Peyer's patch (tissue), 4 donors: ENCODE measurements at regions not wholly inside any gene's neighbourhood (a gene's known extent, or its start where the extent isn't known, plus 50 kb on each side); places are given as distances from the start of the nearest gene placed in this dataset.
"Not testable (repeated sequence)": the region's sequence is repeated elsewhere in the genome, so short reads cannot be mapped to it uniquely, and the experiment has no call there.

Experiments used
- DNase-seq, 3 donors: peaks; one replicate each; pipeline ENCODE4 v3.0.0-alpha.2; 2017 to 2019
- H3K27ac ChIP-seq, 4 donors: fragments of 200-600 bp; sonication (generic); one replicate each; pipeline ENCODE4 v1.5.1; 2016 to 2019
- H3K27me3 ChIP-seq, 2 donors: fragments of 200-600 bp; sonication (generic); one replicate each; pipeline ENCODE4 v1.5.1; 2019
- H3K36me3 ChIP-seq, 3 donors: fragments of 200-600 bp; sonication (generic); one replicate each; pipeline ENCODE4 v1.5.1; 2016 to 2019
- H3K4me1 ChIP-seq, 4 donors: fragments of 200-600 bp; sonication (generic); one replicate each; pipeline ENCODE4 v1.5.1; 2016 to 2019
- H3K4me3 ChIP-seq, 4 donors: fragments of 200-600 bp; sonication (generic); 1 replicate in 3 of 4; 2 replicates in 1 of 4; pipeline ENCODE4 v1.5.1; 2016 to 2019; ENCODE audit warnings: mild to moderate bottlenecking in 1 of 4
- H3K9me3 ChIP-seq, 4 donors: fragments of 200-600 bp; sonication (generic); one replicate each; pipeline ENCODE4 v1.5.1; 2016 to 2019; ENCODE audit warnings: mild to moderate bottlenecking in 1 of 4
- CTCF ChIP-seq, 6 experiments: fragments of 450-650 bp in 4 of 6; fragments of 200-600 bp in 2 of 6; sonication (generic) in 1 of 6; IDR thresholded peaks; one replicate each; pipeline ENCODE4 v1.5.1; 2017 to 2019; ENCODE audit warnings: antibody characterized with exemption in 6 of 6, mild to moderate bottlenecking in 3 of 6, moderate library complexity in 1 of 6
- POLR2A ChIP-seq, 2 donors: fragments of 450-650 bp; IDR thresholded peaks; one replicate each; pipeline ENCODE4 v1.5.1; 2017; ENCODE audit warnings: antibody characterized with exemption in 2 of 2, mild to moderate bottlenecking in 2 of 2, moderate library complexity in 2 of 2

- no peaks in the 10 kb centered on the region for H3K27me3 ChIP-seq
- H3K27ac ChIP-seq = no peak overlapping the region
- TF ChIP-seq CTCF (IDR thresholded peaks at IDR 0.05) = no peak
- no peak for TF ChIP-seq POLR2A (IDR thresholded peaks at IDR 0.05)
- no peak overlapping the region for H3K4me3 ChIP-seq
- DNase-seq = no peak
- no peaks in the 10 kb centered on the region for H3K4me1 ChIP-seq
- no peaks in the 10 kb centered on the region for H3K36me3 ChIP-seq
- no peaks in the 10 kb centered on the region for H3K9me3 ChIP-seq
These were observed 114.7 kb upstream of the RIOK2 start for GRCh38 chr5:97297704-97298091.

GRCh38 chr5:97301181-97301580 is 118.1 kb upstream of the RIOK2 start:
- not testable (repeated sequence) for H3K4me3 ChIP-seq, H3K4me1 ChIP-seq, H3K9me3 ChIP-seq, H3K27ac ChIP-seq, H3K36me3 ChIP-seq, DNase-seq, H3K27me3 ChIP-seq

DNA sequence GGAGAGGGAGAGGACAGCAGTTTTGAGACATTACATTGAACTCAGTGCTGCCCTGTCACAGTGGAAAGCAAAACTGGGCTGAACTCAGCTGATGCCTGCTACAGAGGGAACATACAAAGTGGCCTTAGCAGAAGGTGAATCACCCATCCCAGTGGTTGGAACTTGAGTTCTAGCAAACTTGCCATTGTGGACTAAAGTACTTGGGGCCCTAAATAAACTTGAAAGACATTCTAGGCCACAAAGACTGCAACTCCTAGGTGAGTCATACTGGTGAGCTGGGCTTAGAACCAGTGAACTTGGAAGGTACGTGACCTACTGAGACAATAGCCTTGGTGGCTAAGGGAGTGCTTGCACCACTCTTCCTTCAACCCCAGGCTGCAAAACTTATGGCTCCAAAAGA is 155.7 kb upstream of the RIOK2 start:
- Histone ChIP-seq H3K4me3 (no peak overlapping the region), H3K9me3 (no peaks in the 10 kb centered on the region), H3K36me3 (no peaks in the 10 kb centered on the region), H3K27ac (no peak overlapping the region), H3K4me1 (no peaks in the 10 kb centered on the region), H3K27me3 (no peaks in the 10 kb centered on the region)
- TF ChIP-seq CTCF (IDR thresholded peaks at IDR 0.05) (no peak), POLR2A (IDR thresholded peaks at IDR 0.05) (no peak)
- DNase-seq = no peak

- H3K36me3 ChIP-seq = no peaks in the 10 kb centered on the region
- H3K4me1 ChIP-seq = no peaks in the 10 kb centered on the region
- no peak overlapping the region for H3K27ac ChIP-seq
- no peak for TF ChIP-seq POLR2A (IDR thresholded peaks at IDR 0.05)
- TF ChIP-seq CTCF (IDR thresholded peaks at IDR 0.05) = no peak
- H3K9me3 ChIP-seq = no peaks in the 10 kb centered on the region
- DNase-seq = no peak
- no peaks in the 10 kb centered on the region for H3K27me3 ChIP-seq
- H3K4me3 ChIP-seq = no peak overlapping the region
These were observed 172.7 kb upstream of the RIOK2 start for GRCh38 chr5:97355775-97356174.

DNA sequence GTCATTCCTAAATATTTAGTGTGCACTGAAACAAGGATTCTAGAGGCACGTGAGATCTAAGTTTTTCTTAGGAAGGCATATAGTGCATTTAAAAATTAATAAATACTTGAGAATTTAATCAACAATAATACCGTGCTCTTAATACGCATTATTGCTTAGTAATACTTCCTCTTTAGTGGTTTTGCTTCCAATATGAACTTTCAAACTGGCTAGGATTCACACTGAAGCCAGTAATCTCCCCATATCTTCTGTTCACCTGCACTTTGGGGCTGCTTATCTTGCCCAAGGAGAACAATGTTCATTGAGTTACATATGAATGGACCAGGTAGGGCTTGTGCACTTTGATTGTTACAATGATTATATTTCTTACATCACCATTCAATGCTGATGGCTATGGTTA is 180.5 kb upstream of the RIOK2 start:
- H3K36me3 ChIP-seq = no peaks in the 10 kb centered on the region
- no peaks in the 10 kb centered on the region for H3K27me3 ChIP-seq
- no peaks in the 10 kb centered on the region for H3K4me1 ChIP-seq
- no peak for TF ChIP-seq CTCF (IDR thresholded peaks at IDR 0.05)
- no peak for TF ChIP-seq POLR2A (IDR thresholded peaks at IDR 0.05)
- no peak overlapping the region for H3K27ac ChIP-seq
- H3K4me3 ChIP-seq = no peak overlapping the region
- no peaks in the 10 kb centered on the region for H3K9me3 ChIP-seq
- no peak for DNase-seq

- no peaks in the 10 kb centered on the region for H3K4me1 ChIP-seq
- no peak overlapping the region for H3K27ac ChIP-seq
- no peaks in the 10 kb centered on the region for H3K27me3 ChIP-seq
- no peak for DNase-seq
- TF ChIP-seq POLR2A (IDR thresholded peaks at IDR 0.05) (no peak), CTCF (IDR thresholded peaks at IDR 0.05) (no peak)
- no peak overlapping the region for H3K4me3 ChIP-seq
- no peaks in the 10 kb centered on the region for H3K9me3 ChIP-seq
- H3K36me3 ChIP-seq = no peaks in the 10 kb centered on the region
These were observed 181.7 kb upstream of the RIOK2 start for GRCh38 chr5:97364731-97365130.
